PC-9 (cell line): ENCODE measurements at regions not wholly inside any gene's neighbourhood (a gene's known extent, or its start where the extent isn't known, plus 50 kb on each side); places are given as distances from the start of the nearest gene placed in this dataset.

Experiments used
- CTCF ChIP-seq: fragments of 200-600 bp; sonication (generic); conservative IDR thresholded peaks from 2 replicates; pipeline ENCODE4 v1.6.1; 2017; ENCODE audit warnings: mixed run types, antibody characterized with exemption, mild to moderate bottlenecking, moderate library complexity
- EZH2 ChIP-seq: fragments of 200-600 bp; sonication (generic); IDR thresholded peaks from 2 replicates; pipeline ENCODE4 v1.8.0; 2017; ENCODE audit warnings: antibody characterized with exemption, low read depth

GRCh38 chr4:104881136-104881886, 265.4 kb upstream of the TET2 start:
- TF ChIP-seq CTCF (no peak), EZH2 (no peak)
